ENCODE measurements at regions not wholly inside any gene's neighbourhood (a gene's known extent, or its start where the extent isn't known, plus 50 kb on each side); places are given as distances from the start of the nearest gene placed in this dataset.

GRCh38 chr14:85336257-85336656 lies 193.7 kb upstream of the FLRT2 start:
- no peaks in the 10 kb centered on the region for H3K27me3 ChIP-seq (replicated peaks in 1 of 2; ENCODE audit: control insufficient read depth in 2 of 2, extremely low read depth in 1 of 2, insufficient read depth in 2 of 2, low read length in 1 of 2)
- no peaks in the 10 kb centered on the region for H3K4me1 Mint-ChIP-seq
- H3K27ac Mint-ChIP-seq: no peak overlapping the region
- H3K4me1 ChIP-seq (ENCODE audit: control insufficient read depth in 1 of 2, extremely low read depth in 1 of 2, insufficient read depth in 2 of 2, low read length in 2 of 2): no peaks in the 10 kb centered on the region
- H3K27me3 Mint-ChIP-seq: no peaks in the 10 kb centered on the region
- no CpG with 5 or more reads among the region's 1 CpG for WGBS (ENCODE audit: insufficient coverage)
- CTCF ChIA-PET: no interaction called here
- ATAC-seq (replicated peaks in 1 of 4) (no peak), DNase-seq (no peak)
- POLR2A ChIA-PET: no interaction called here
- H3K36me3 Mint-ChIP-seq: no peaks in the 10 kb centered on the region
- no peaks in the 10 kb centered on the region for H3K36me3 ChIP-seq (ENCODE audit: control insufficient read depth in 2 of 2, extremely low read depth in 1 of 2, insufficient read depth in 1 of 2, low read length in 1 of 2)
- H3K27ac ChIP-seq (ENCODE audit: low read length): no peak overlapping the region
- H3K9me3 ChIP-seq: no peaks in the 10 kb centered on the region
- peaks cover 0 to 8% (median 3%) of the 10 kb centered on the region in 3 donors for H3K9me3 Mint-ChIP-seq
- H3K4me3 Mint-ChIP-seq: no peak overlapping the region
- no peak overlapping the region for H3K4me3 ChIP-seq (ENCODE audit: control insufficient read depth in 1 of 2, extremely low read depth in 1 of 2, low read length in 1 of 2)

GRCh38 chr14:85336817-85337216 lies 193.1 kb upstream of the FLRT2 start:
- no peak overlapping the region for H3K27ac ChIP-seq (ENCODE audit: low read length)
- H3K4me3 Mint-ChIP-seq: no peak overlapping the region
- DNase-seq: no peak
- H3K27ac Mint-ChIP-seq: no peak overlapping the region
- no peaks in the 10 kb centered on the region for H3K27me3 Mint-ChIP-seq
- no peaks in the 10 kb centered on the region for H3K36me3 Mint-ChIP-seq
- H3K9me3 ChIP-seq: no peaks in the 10 kb centered on the region
- no peaks in the 10 kb centered on the region for H3K36me3 ChIP-seq (ENCODE audit: control insufficient read depth in 2 of 2, extremely low read depth in 1 of 2, insufficient read depth in 1 of 2, low read length in 1 of 2)
- H3K27me3 ChIP-seq (replicated peaks in 1 of 2; ENCODE audit: control insufficient read depth in 2 of 2, extremely low read depth in 1 of 2, insufficient read depth in 2 of 2, low read length in 1 of 2): no peaks in the 10 kb centered on the region
- WGBS (ENCODE audit: insufficient coverage): 47% methylated on average over 3 of the region's 5 CpGs
- ChIA-PET POLR2A (no interaction called here), CTCF (no interaction called here)
- H3K4me1 ChIP-seq (ENCODE audit: control insufficient read depth in 1 of 2, extremely low read depth in 1 of 2, insufficient read depth in 2 of 2, low read length in 2 of 2): no peaks in the 10 kb centered on the region
- no peak overlapping the region for H3K4me3 ChIP-seq (ENCODE audit: control insufficient read depth in 1 of 2, extremely low read depth in 1 of 2, low read length in 1 of 2)
- H3K4me1 Mint-ChIP-seq: no peaks in the 10 kb centered on the region
- peaks cover 0 to 8% (median 3%) of the 10 kb centered on the region in 3 donors for H3K9me3 Mint-ChIP-seq
- no peak for ATAC-seq (replicated peaks in 1 of 4)

- no peaks in the 10 kb centered on the region for H3K9me3 ChIP-seq
- no peaks in the 10 kb centered on the region for H3K27me3 ChIP-seq (replicated peaks in 1 of 2; ENCODE audit: control insufficient read depth in 2 of 2, extremely low read depth in 1 of 2, insufficient read depth in 2 of 2, low read length in 1 of 2)
- peaks cover 3 to 6% (median 3%) of the 10 kb centered on the region in 3 donors for H3K9me3 Mint-ChIP-seq
- H3K4me1 ChIP-seq (ENCODE audit: control insufficient read depth in 1 of 2, extremely low read depth in 1 of 2, insufficient read depth in 2 of 2, low read length in 2 of 2): no peaks in the 10 kb centered on the region
- H3K36me3 ChIP-seq (ENCODE audit: control insufficient read depth in 2 of 2, extremely low read depth in 1 of 2, insufficient read depth in 1 of 2, low read length in 1 of 2): no peaks in the 10 kb centered on the region
- H3K36me3 Mint-ChIP-seq: no peaks in the 10 kb centered on the region
- H3K27ac Mint-ChIP-seq: no peak overlapping the region
- ATAC-seq (replicated peaks in 1 of 4) (no peak), DNase-seq (no peak)
- no peaks in the 10 kb centered on the region for H3K27me3 Mint-ChIP-seq
- no peak overlapping the region for H3K27ac ChIP-seq (ENCODE audit: low read length)
- no peak overlapping the region for H3K4me3 ChIP-seq (ENCODE audit: control insufficient read depth in 1 of 2, extremely low read depth in 1 of 2, low read length in 1 of 2)
- WGBS (ENCODE audit: insufficient coverage): no CpG with 5 or more reads among the region's 2 CpGs
- ChIA-PET CTCF (no interaction called here), POLR2A (no interaction called here)
- no peaks in the 10 kb centered on the region for H3K4me1 Mint-ChIP-seq
- no peak overlapping the region for H3K4me3 Mint-ChIP-seq
These were observed 191.0 kb upstream of the FLRT2 start for GRCh38 chr14:85338895-85339294.

- no peak for DNase-seq
- Histone ChIP-seq H3K27me3 (replicated peaks in 1 of 2; ENCODE audit: control insufficient read depth in 2 of 2, extremely low read depth in 1 of 2, insufficient read depth in 2 of 2, low read length in 1 of 2) (no peaks in the 10 kb centered on the region), H3K27ac (ENCODE audit: low read length) (no peak overlapping the region), H3K4me1 (ENCODE audit: control insufficient read depth in 1 of 2, extremely low read depth in 1 of 2, insufficient read depth in 2 of 2, low read length in 2 of 2) (no peaks in the 10 kb centered on the region), H3K36me3 (ENCODE audit: control insufficient read depth in 2 of 2, extremely low read depth in 1 of 2, insufficient read depth in 1 of 2, low read length in 1 of 2) (no peaks in the 10 kb centered on the region), H3K9me3 (no peaks in the 10 kb centered on the region), H3K4me3 (ENCODE audit: control insufficient read depth in 1 of 2, extremely low read depth in 1 of 2, low read length in 1 of 2) (no peak overlapping the region)
- Mint-ChIP-seq H3K9me3 (peaks cover 5 to 7% (median 6%) of the 10 kb centered on the region in 3 donors), H3K4me3 (no peak overlapping the region), H3K27ac (no peak overlapping the region), H3K27me3 (no peaks in the 10 kb centered on the region), H3K36me3 (no peaks in the 10 kb centered on the region), H3K4me1 (no peaks in the 10 kb centered on the region)
- CTCF ChIA-PET: no interaction called here
- no peak for ATAC-seq (replicated peaks in 1 of 4)
- POLR2A ChIA-PET: no interaction called here
- no CpG with 5 or more reads among the region's 3 CpGs for WGBS (ENCODE audit: insufficient coverage)
These were observed 186.9 kb upstream of the FLRT2 start for GRCh38 chr14:85342858-85343607.

GRCh38 chr14:85344171-85344570 lies 185.8 kb upstream of the FLRT2 start:
- no peak overlapping the region for H3K27ac Mint-ChIP-seq
- H3K27me3 Mint-ChIP-seq: no peaks in the 10 kb centered on the region
- no peaks in the 10 kb centered on the region for H3K36me3 Mint-ChIP-seq
- POLR2A ChIA-PET: no interaction called here
- peaks cover 5 to 9% (median 6%) of the 10 kb centered on the region in 3 donors for H3K9me3 Mint-ChIP-seq
- ATAC-seq (replicated peaks in 1 of 4): no peak
- no peak overlapping the region for H3K27ac ChIP-seq (ENCODE audit: low read length)
- H3K27me3 ChIP-seq (replicated peaks in 1 of 2; ENCODE audit: control insufficient read depth in 2 of 2, extremely low read depth in 1 of 2, insufficient read depth in 2 of 2, low read length in 1 of 2): no peaks in the 10 kb centered on the region
- DNase-seq: no peak
- H3K9me3 ChIP-seq: no peaks in the 10 kb centered on the region
- H3K4me3 ChIP-seq (ENCODE audit: control insufficient read depth in 1 of 2, extremely low read depth in 1 of 2, low read length in 1 of 2): no peak overlapping the region
- no peaks in the 10 kb centered on the region for H3K4me1 Mint-ChIP-seq
- no CpG with 5 or more reads among the region's 5 CpGs for WGBS (ENCODE audit: insufficient coverage)
- H3K4me3 Mint-ChIP-seq: no peak overlapping the region
- no peaks in the 10 kb centered on the region for H3K36me3 ChIP-seq (ENCODE audit: control insufficient read depth in 2 of 2, extremely low read depth in 1 of 2, insufficient read depth in 1 of 2, low read length in 1 of 2)
- CTCF ChIA-PET: no interaction called here
- H3K4me1 ChIP-seq (ENCODE audit: control insufficient read depth in 1 of 2, extremely low read depth in 1 of 2, insufficient read depth in 2 of 2, low read length in 2 of 2): no peaks in the 10 kb centered on the region

DNA sequence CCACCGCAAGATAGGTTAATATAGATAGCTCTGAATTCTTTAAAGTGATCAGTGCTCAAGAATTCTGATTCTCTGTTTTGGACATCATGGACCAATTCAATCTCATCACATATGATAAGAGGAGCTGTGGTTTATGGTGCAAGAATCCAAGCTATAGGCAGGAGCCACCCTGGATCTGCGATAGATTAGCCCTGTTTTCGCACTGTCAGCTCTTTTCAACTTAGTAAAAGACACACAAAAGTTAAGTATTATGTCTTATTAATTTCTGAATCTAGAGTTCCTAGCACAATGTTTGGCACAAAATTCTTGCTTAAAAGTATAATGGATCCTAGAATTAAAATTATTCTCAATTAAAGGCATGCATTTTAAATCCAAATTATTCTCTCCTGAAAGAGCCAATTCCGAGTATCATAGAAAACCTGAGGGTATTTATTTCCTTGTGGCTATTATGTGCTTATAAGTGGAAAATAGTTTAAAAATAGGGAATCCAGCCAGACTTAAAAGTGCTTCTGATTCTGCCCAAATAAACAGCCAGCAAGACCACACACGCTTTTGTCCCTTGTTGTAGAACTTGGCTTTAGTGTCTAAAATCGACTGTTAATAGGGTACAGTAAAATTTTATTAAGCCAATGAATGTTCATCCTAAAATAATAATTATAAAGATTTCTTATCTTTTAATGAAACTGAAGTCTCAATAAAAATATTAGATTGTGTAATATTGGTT lies 184.9 kb upstream of the FLRT2 start:
- DNase-seq: no peak

More for the DNA sequence above, 184.9 kb upstream of the FLRT2 start:
- POLR2A ChIA-PET: no interaction called here
- Mint-ChIP-seq H3K36me3 (no peaks in the 10 kb centered on the region), H3K4me3 (no peak overlapping the region), H3K27me3 (no peaks in the 10 kb centered on the region), H3K4me1 (no peaks in the 10 kb centered on the region), H3K9me3 (peaks cover 6 to 11% (median 7%) of the 10 kb centered on the region in 3 donors), H3K27ac (no peak overlapping the region)
- CTCF ChIA-PET: no interaction called here
- Histone ChIP-seq H3K27me3 (replicated peaks in 1 of 2; ENCODE audit: control insufficient read depth in 2 of 2, extremely low read depth in 1 of 2, insufficient read depth in 2 of 2, low read length in 1 of 2) (no peaks in the 10 kb centered on the region), H3K4me1 (ENCODE audit: control insufficient read depth in 1 of 2, extremely low read depth in 1 of 2, insufficient read depth in 2 of 2, low read length in 2 of 2) (no peaks in the 10 kb centered on the region), H3K36me3 (ENCODE audit: control insufficient read depth in 2 of 2, extremely low read depth in 1 of 2, insufficient read depth in 1 of 2, low read length in 1 of 2) (no peaks in the 10 kb centered on the region), H3K4me3 (ENCODE audit: control insufficient read depth in 1 of 2, extremely low read depth in 1 of 2, low read length in 1 of 2) (no peak overlapping the region), H3K27ac (ENCODE audit: low read length) (no peak overlapping the region), H3K9me3 (no peaks in the 10 kb centered on the region)
- ATAC-seq (replicated peaks in 1 of 4): no peak
- WGBS (ENCODE audit: insufficient coverage): no CpG with 5 or more reads among the region's 6 CpGs
